ENCODE measurements at regions not wholly inside any gene's neighbourhood (a gene's known extent, or its start where the extent isn't known, plus 50 kb on each side); places are given as distances from the start of the nearest gene placed in this dataset.

GRCh38 chr7:41830271-41830670 lies 127.4 kb upstream of the INHBA start:
- DNase-seq, result no peak

GRCh38 chr7:41828911-41829310 lies 126.0 kb upstream of the INHBA start:
- no peak for DNase-seq

- DNase-seq, result no peak
Measured at GRCh38 chr7:41826641-41827040, 123.8 kb upstream of the INHBA start.

GRCh38 chr7:41825927-41826480 lies 123.1 kb upstream of the INHBA start:
- no peak for DNase-seq

- no peak for DNase-seq
Measured at GRCh38 chr7:41824284-41824683, 121.4 kb upstream of the INHBA start.

- no peak for DNase-seq
Measured at GRCh38 chr7:41822259-41822817, 119.4 kb upstream of the INHBA start.

GRCh38 chr7:41821521-41822213 lies 118.8 kb upstream of the INHBA start:
- DNase-seq, result no peak

- no peak for DNase-seq
Measured at GRCh38 chr7:41820111-41820671, 117.3 kb upstream of the INHBA start.

GRCh38 chr7:41819645-41820044 lies 116.8 kb upstream of the INHBA start:
- DNase-seq, result no peak

GRCh38 chr7:41818765-41819398 lies 116.0 kb upstream of the INHBA start:
- DNase-seq, result no peak

GRCh38 chr7:41817386-41817785 lies 114.5 kb upstream of the INHBA start:
- peak; percentile 9 for DNase-seq

GRCh38 chr7:41816111-41816510 lies 113.2 kb upstream of the INHBA start:
- no peak for DNase-seq

GRCh38 chr7:41814888-41815287 lies 112.0 kb upstream of the INHBA start:
- no peak for DNase-seq

GRCh38 chr7:41813286-41813685 lies 110.4 kb upstream of the INHBA start:
- no peak for DNase-seq

GRCh38 chr7:41811941-41812340 lies 109.1 kb upstream of the INHBA start:
- no peak for DNase-seq

GRCh38 chr7:41809940-41810576 lies 107.2 kb upstream of the INHBA start:
- no peak for DNase-seq

- DNase-seq, result no peak
Measured at GRCh38 chr7:41809529-41809939, 106.6 kb upstream of the INHBA start.

- DNase-seq, result no peak
Measured at GRCh38 chr7:41809116-41809515, 106.2 kb upstream of the INHBA start.

GRCh38 chr7:41808541-41808940 lies 105.7 kb upstream of the INHBA start:
- no peak for DNase-seq

GRCh38 chr7:41803569-41803968 lies 100.7 kb upstream of the INHBA start:
- no peak for DNase-seq

- DNase-seq, result no peak
Measured at GRCh38 chr7:41796331-41796730, 93.4 kb upstream of the INHBA start.

- DNase-seq, result no peak
Measured at GRCh38 chr7:41795276-41795833, 92.5 kb upstream of the INHBA start.

- no peak for DNase-seq
Measured at GRCh38 chr7:41793556-41793955, 90.7 kb upstream of the INHBA start.
